MM.1S (cell line): ENCODE measurements at regions not wholly inside any gene's neighbourhood (a gene's known extent, or its start where the extent isn't known, plus 50 kb on each side); places are given as distances from the start of the nearest gene placed in this dataset.
A peak's percentile ranks its signal among the peaks of the same experiment; 100 is the strongest.

Experiments
- DNase-seq: peaks from one replicate; pipeline ENCODE4 v3.0.0-alpha.2; 2015
- H2AFZ ChIP-seq: fragments of 300-600 bp; sonication (generic); 2 replicates; pipeline ENCODE4 v1.6.0; 2016; ENCODE audit warnings: antibody characterized with exemption, low read length
- H3F3A ChIP-seq: fragments of 300-600 bp; sonication (generic); 2 replicates; pipeline ENCODE4 v1.6.1; 2016; ENCODE audit warnings: mild to moderate bottlenecking, antibody characterized with exemption, low read length, moderate library complexity, mixed read lengths; ENCODE audit not compliant: insufficient read depth
- H3K27ac ChIP-seq: fragments of 300-600 bp; sonication (generic); 2 replicates; pipeline ENCODE4 v1.5.1; 2016; ENCODE audit warnings: mild to moderate bottlenecking, low read length
- H3K27me3 ChIP-seq: fragments of 300-600 bp; sonication (generic); replicated peaks from 2 replicates; pipeline ENCODE4 v1.6.0; 2016; ENCODE audit warnings: low read length; ENCODE audit not compliant: insufficient read depth
- H3K36me3 ChIP-seq: fragments of 300-600 bp; sonication (generic); replicated peaks from 2 replicates; pipeline ENCODE4 v1.6.1; 2016; ENCODE audit warnings: mild to moderate bottlenecking, low read length, mixed read lengths; ENCODE audit not compliant: insufficient read depth
- H3K4me1 ChIP-seq: fragments of 300-600 bp; sonication (generic); 2 replicates; pipeline ENCODE4 v1.6.1; 2016; ENCODE audit warnings: low read length, mixed read lengths
- H3K4me2 ChIP-seq: fragments of 300-600 bp; sonication (generic); 2 replicates; pipeline ENCODE4 v1.6.0; 2016; ENCODE audit warnings: low read depth, low read length
- H3K4me3 ChIP-seq: fragments of 300-600 bp; sonication (generic); 2 replicates; pipeline ENCODE4 v1.5.1; 2016; ENCODE audit warnings: low read length, mixed read lengths
- H3K79me2 ChIP-seq: fragments of 300-600 bp; sonication (generic); 2 replicates; pipeline ENCODE4 v1.6.1; 2016; ENCODE audit warnings: mixed run types, low read length, mixed read lengths
- H3K9ac ChIP-seq: fragments of 300-600 bp; sonication (generic); 2 replicates; pipeline ENCODE4 v1.6.1; 2016; ENCODE audit warnings: low read length, mixed read lengths
- H3K9me2 ChIP-seq: fragments of 300-600 bp; sonication (generic); replicated peaks from 2 replicates; pipeline ENCODE4 v1.6.1; 2016; ENCODE audit warnings: mild to moderate bottlenecking, low read length, mixed read lengths; ENCODE audit not compliant: insufficient read depth
- H3K9me3 ChIP-seq: fragments of 300-600 bp; sonication (generic); replicated peaks from 2 replicates; pipeline ENCODE4 v1.6.1; 2016; ENCODE audit warnings: mild to moderate bottlenecking, low read length, mixed read lengths; ENCODE audit not compliant: insufficient read depth
- H4K20me1 ChIP-seq: fragments of 300-600 bp; sonication (generic); 2 replicates; pipeline ENCODE4 v1.6.1; 2016; ENCODE audit warnings: mild to moderate bottlenecking, low read length, moderate library complexity, mixed read lengths; ENCODE audit not compliant: insufficient read depth
- CTCF ChIP-seq: fragments of 300-600 bp; sonication (generic); IDR thresholded peaks from 2 replicates; pipeline ENCODE4 v1.5.1; 2016; ENCODE audit warnings: antibody characterized with exemption, low read length, mixed read lengths
- EZH2 ChIP-seq: fragments of 300-600 bp; sonication (generic); optimal IDR thresholded peaks from 2 replicates; pipeline ENCODE3; 2017; ENCODE audit warnings: low read depth, mild to moderate bottlenecking, antibody characterized with exemption, low read length, mixed read lengths
- EZH2phosphoT487 ChIP-seq: fragments of 300-600 bp; sonication (generic); IDR thresholded peaks from 2 replicates; pipeline ENCODE4 v1.6.1; 2018; ENCODE audit warnings: antibody characterized with exemption, low read length

DNA sequence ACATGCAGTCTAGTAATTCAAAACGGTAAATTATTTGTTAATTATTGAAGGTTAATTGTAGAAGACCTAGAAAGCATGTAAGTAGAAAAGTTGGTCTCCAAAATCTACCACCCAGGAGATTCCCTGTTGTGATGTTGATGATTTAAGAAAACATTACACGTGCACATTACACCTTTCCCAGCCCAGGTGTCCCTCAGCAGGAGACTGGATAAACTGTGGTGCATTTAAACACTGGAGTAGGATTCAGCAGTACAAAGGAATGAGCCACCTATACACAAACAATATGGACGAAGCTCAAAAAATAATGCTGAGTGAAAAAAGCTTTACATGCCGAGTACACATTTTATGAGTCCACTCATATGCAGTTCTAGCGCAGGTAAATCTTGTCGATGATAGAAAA is 109.0 kb upstream of the STARD3NL start:
- no peak overlapping the region for H3K9ac ChIP-seq
- DNase-seq = no peak
- TF ChIP-seq CTCF (no peak), EZH2phosphoT487 (no peak), EZH2 (no peak)
- H3K9me2 ChIP-seq = no peaks in the 10 kb centered on the region
- H3K36me3 ChIP-seq = no peaks in the 10 kb centered on the region
- H2AFZ ChIP-seq = no peak overlapping the region
- no peaks in the 10 kb centered on the region for H3K9me3 ChIP-seq
- H3K4me2 ChIP-seq = no peak overlapping the region
- no peaks in the 10 kb centered on the region for H4K20me1 ChIP-seq
- no peaks in the 10 kb centered on the region for H3K79me2 ChIP-seq
- H3K4me3 ChIP-seq = no peak overlapping the region
- no peaks in the 10 kb centered on the region for H3K27me3 ChIP-seq
- no peak overlapping the region for H3K27ac ChIP-seq
- H3F3A ChIP-seq = no peaks in the 10 kb centered on the region
- no peaks in the 10 kb centered on the region for H3K4me1 ChIP-seq

DNA sequence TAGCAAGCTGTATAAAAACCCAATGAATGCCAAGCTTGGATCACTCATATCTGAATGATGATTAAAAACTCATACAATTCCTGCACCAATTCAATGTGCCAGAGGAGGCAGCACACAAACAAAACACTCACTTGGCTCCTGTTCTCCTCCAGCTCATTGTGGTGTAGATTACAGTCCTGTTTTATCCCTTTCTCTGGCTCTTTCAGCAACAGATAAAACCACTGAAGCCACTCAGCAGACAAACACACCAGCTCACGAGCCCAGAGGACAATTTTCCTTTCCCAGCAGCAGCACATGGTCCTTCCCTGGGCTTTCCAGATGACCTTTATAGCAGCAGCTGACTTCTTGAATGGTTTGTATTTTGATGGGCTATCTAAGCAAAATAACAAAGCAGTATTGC is 107.3 kb upstream of the STARD3NL start:
- H2AFZ ChIP-seq = no peak overlapping the region
- no peaks in the 10 kb centered on the region for H3K36me3 ChIP-seq
- no peak for DNase-seq
- H3F3A ChIP-seq = no peaks in the 10 kb centered on the region
- no peak overlapping the region for H3K4me2 ChIP-seq
- H3K9ac ChIP-seq = no peak overlapping the region
- H3K27ac ChIP-seq = no peak overlapping the region
- no peak for TF ChIP-seq EZH2phosphoT487
- TF ChIP-seq CTCF = peak; percentile 55
- no peak for TF ChIP-seq EZH2
- H4K20me1 ChIP-seq = no peaks in the 10 kb centered on the region
- H3K4me1 ChIP-seq = no peaks in the 10 kb centered on the region
- no peaks in the 10 kb centered on the region for H3K9me3 ChIP-seq
- no peaks in the 10 kb centered on the region for H3K9me2 ChIP-seq
- no peaks in the 10 kb centered on the region for H3K27me3 ChIP-seq
- no peaks in the 10 kb centered on the region for H3K79me2 ChIP-seq
- no peak overlapping the region for H3K4me3 ChIP-seq

DNA sequence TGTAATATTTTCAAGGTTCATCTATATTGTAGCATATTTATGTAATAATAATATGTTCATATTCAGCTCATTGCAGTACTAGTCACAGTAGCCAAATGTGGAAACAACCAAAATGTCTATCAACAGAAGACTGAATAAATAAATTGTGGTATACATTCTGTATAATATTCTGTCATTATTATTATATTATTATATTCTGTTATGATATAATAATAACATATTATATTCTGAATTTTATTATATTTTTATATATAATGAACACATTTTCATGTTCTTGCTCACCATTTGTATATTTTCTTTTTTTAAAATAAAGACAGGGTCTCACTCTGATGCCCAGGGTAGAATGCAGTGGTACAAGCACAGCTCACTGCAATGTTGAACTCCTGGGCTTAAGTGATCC is 91.2 kb upstream of the STARD3NL start:
- Histone ChIP-seq H3K9ac (no peak overlapping the region), H3K4me1 (no peaks in the 10 kb centered on the region), H3K36me3 (no peaks in the 10 kb centered on the region), H3K4me2 (no peak overlapping the region), H3K79me2 (no peaks in the 10 kb centered on the region), H3K27me3 (no peaks in the 10 kb centered on the region), H3K9me2 (no peaks in the 10 kb centered on the region), H3K27ac (no peak overlapping the region), H3K9me3 (no peaks in the 10 kb centered on the region), H2AFZ (no peak overlapping the region), H3K4me3 (no peak overlapping the region), H4K20me1 (no peaks in the 10 kb centered on the region), H3F3A (no peaks in the 10 kb centered on the region)
- TF ChIP-seq CTCF = no peak
- no peak for DNase-seq

DNA sequence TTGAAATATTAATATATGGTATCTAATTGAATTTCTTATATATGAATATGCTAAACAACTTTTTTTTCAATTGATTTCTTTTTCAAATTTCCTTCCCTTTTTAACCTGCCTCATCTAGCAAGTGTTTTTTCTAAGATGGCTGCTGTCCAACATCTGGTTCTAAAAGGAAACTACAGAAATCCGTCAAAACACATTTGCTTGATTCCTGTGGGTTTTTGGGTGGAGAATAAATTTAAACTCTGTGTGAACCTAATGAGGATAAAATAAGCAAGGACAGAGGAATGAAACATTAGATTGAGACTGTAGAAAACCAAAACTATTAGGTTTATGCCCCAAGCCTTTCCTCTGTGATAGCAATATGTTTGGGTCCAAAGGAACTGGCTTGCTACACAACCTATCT is 75.5 kb upstream of the STARD3NL start:
- H2AFZ ChIP-seq = no peak overlapping the region
- no peak overlapping the region for H3K9ac ChIP-seq
- H3K36me3 ChIP-seq = no peaks in the 10 kb centered on the region
- no peaks in the 10 kb centered on the region for H3K4me1 ChIP-seq
- H3K9me2 ChIP-seq = no peaks in the 10 kb centered on the region
- no peak for TF ChIP-seq EZH2phosphoT487
- TF ChIP-seq EZH2 = no peak
- no peak for TF ChIP-seq CTCF
- no peaks in the 10 kb centered on the region for H3K79me2 ChIP-seq
- H3K4me2 ChIP-seq = no peak overlapping the region
- H4K20me1 ChIP-seq = no peaks in the 10 kb centered on the region
- no peak overlapping the region for H3K27ac ChIP-seq
- H3K27me3 ChIP-seq = no peaks in the 10 kb centered on the region
- no peaks in the 10 kb centered on the region for H3F3A ChIP-seq
- no peak overlapping the region for H3K4me3 ChIP-seq
- no peak for DNase-seq
- H3K9me3 ChIP-seq = no peaks in the 10 kb centered on the region
